HFF-Myc (cell line): ENCODE measurements at regions not wholly inside any gene's neighbourhood (a gene's known extent, or its start where the extent isn't known, plus 50 kb on each side); places are given as distances from the start of the nearest gene placed in this dataset.

Experiments
- DNase-seq: peaks from one replicate; pipeline ENCODE4 v3.0.0-alpha.2; 2011; ENCODE audit warnings: low read depth; ENCODE audit errors: extremely low read depth
- H3K4me3 ChIP-seq: replicated peaks from 2 replicates; pipeline ENCODE4 v1.5.1; 2011; ENCODE audit warnings: low read depth, mild to moderate bottlenecking, control low read depth, low read length
- TF ChIP-seq, protein P1 (sequence below): IDR thresholded peaks from 2 replicates; pipeline ENCODE4 v1.5.1; 2012; ENCODE audit warnings: mild to moderate bottlenecking, low read depth, low read length, control low read depth; ENCODE audit errors: missing control alignments

DNA sequence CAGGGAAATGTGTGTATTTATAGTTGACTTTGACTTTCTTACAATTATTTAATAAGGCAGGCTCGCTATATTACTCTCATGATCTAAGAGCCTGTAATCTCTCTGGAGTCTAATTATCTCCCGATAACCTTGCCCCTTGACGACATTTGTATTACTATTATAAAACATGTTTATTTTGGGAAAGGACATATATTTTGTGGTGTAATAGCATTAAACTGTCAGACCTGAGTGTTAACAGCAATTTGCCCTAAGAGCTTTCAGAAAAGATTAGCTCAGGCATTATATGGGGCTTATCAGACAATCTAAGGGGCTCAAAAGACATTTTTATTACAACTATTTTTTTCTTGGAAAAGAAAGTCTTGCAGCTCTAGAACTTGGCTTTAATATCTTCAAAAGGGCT is 427.9 kb upstream of the SLIT2 start:
- no peak overlapping the region for H3K4me3 ChIP-seq
- TF ChIP-seq, protein P1, sequence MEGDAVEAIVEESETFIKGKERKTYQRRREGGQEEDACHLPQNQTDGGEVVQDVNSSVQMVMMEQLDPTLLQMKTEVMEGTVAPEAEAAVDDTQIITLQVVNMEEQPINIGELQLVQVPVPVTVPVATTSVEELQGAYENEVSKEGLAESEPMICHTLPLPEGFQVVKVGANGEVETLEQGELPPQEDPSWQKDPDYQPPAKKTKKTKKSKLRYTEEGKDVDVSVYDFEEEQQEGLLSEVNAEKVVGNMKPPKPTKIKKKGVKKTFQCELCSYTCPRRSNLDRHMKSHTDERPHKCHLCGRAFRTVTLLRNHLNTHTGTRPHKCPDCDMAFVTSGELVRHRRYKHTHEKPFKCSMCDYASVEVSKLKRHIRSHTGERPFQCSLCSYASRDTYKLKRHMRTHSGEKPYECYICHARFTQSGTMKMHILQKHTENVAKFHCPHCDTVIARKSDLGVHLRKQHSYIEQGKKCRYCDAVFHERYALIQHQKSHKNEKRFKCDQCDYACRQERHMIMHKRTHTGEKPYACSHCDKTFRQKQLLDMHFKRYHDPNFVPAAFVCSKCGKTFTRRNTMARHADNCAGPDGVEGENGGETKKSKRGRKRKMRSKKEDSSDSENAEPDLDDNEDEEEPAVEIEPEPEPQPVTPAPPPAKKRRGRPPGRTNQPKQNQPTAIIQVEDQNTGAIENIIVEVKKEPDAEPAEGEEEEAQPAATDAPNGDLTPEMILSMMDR: no peak
- no peak for DNase-seq

DNA sequence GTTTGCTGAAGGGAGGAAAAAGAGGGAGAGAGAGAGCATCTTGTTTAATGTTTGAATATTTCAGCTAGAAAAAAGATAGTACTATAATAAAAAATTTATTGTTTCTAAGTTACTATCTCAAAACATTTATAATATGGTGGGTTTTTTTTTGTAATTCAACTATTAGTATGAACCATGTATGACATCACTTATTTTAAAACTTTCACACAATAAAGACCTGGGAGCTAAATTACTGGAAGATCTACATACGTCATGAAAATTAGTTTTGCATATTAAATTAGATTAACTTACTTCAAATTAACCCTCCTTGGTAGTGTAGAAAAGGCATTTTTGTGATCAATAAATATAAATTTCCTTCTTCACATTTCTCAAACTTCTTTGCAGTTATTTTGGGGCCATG is 432.0 kb upstream of the SLIT2 start:
- no peak for DNase-seq
- no peak overlapping the region for H3K4me3 ChIP-seq
- TF ChIP-seq, protein P1: no peak

DNA sequence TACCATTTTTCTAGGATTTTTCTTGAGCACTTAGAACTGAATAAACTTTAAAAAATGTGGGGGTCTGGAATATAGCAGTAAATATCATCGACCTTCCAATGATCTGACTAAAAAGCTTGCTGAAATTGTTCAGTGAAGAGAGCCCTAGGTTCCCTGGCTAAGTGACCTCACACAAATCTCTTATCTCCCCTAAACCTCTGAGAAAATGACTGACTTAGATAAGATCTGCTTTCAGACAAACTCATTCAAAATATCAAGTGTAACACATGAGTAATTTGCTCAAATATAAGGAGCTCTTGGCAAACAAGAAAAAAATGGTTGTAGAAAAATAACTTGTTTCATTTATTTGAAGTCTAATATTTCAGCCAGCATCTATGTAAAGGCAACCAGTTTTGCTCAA is 441.7 kb upstream of the SLIT2 start:
- H3K4me3 ChIP-seq: no peak overlapping the region
- DNase-seq: no peak
- TF ChIP-seq, protein P1: no peak

DNA sequence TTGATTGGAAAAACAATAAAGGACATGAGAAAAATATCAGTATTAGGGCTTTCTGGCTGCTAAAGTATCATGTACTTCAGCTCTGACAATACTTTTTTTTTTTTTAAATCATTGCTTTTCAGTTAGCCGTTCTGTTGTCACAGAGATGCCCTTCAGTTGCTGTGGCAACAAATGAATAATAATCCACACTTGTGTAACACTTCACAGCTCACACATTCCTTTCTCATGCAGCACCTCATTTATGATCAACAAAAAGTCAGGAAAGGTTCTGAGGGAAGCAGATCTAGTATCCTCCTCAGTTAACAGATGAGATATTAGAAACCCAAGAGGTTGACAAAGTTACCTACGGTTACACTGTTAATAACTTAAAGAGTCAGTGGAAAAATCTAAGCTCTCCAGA is 444.2 kb upstream of the SLIT2 start:
- TF ChIP-seq, protein P1: no peak
- H3K4me3 ChIP-seq: no peak overlapping the region
- DNase-seq: no peak

DNA sequence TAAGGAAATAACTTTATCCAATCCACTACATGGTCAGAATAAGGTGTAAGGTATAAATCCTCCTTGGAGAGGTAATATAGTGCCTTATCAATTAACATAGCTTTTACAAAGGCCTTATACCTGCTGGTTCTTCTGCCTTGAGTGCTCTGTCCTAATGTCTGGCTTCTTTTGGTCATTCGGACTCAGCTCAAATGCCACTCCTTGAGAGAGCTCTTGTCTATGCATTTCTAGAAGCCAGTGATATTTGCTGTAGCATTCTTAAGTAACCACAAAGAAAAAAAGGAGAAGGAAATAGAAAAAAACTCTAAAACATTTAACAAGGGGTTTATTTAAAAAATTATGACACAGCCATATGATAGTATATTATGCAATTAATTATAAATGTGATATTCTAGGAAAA is 444.8 kb upstream of the SLIT2 start:
- TF ChIP-seq, protein P1: no peak
- no peak for DNase-seq
- no peak overlapping the region for H3K4me3 ChIP-seq

DNA sequence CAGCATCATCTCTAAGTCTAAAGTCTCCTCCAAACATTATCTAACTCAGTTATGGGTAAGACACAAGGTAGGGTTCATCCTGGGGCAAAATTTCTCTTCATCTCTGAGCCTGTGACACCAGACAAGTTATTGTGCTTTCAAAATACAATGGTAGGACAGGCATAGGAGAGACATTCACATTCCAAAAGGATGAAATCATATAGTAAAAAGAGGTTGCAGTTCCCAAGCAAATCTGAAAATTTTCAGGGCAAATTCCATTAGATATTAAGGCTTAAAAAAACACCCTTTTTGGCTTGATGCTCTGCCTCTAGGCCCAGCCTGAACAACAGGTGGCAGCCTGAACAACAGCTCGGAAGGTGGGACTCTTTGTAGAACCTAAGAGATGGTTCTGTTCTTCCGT is 448.3 kb upstream of the SLIT2 start:
- H3K4me3 ChIP-seq: no peak overlapping the region
- TF ChIP-seq, protein P1: no peak
- peak; percentile 2 for DNase-seq

DNA sequence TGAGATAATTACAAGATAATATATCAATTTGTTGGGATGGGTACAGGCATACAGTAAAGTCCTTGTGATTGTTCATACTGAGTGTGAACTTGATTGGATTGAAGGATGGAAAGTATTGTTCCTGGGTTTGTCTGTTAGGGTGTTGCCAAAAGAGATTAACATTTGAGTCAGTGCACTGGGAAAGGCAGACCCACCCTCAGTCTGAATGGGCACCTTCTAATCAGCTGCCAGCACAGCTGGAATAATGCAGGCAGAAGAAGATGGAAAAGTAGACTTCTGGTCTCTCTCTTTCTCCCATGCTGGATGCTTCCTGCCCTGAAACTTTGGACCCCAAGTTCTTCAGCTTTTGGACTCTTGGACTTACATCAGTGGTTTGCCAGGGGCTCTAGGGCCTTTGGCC is 457.9 kb upstream of the SLIT2 start:
- no peak overlapping the region for H3K4me3 ChIP-seq
- no peak for DNase-seq
- TF ChIP-seq, protein P1: no peak
